Transverse colon (tissue), 4 donors: ENCODE measurements at regions not wholly inside any gene's neighbourhood (a gene's known extent, or its start where the extent isn't known, plus 50 kb on each side); places are given as distances from the start of the nearest gene placed in this dataset.

ENCODE experiments used
- DNase-seq: peaks from one replicate; pipeline ENCODE4 v3.0.0-alpha.2; 2019
- H3K27ac ChIP-seq, 4 donors: fragments of 200-600 bp; sonication (generic); 2 replicates each; pipeline ENCODE4 v1.5.1; 2016 to 2018; ENCODE audit warnings: inconsistent platforms in 4 of 4
- H3K27me3 ChIP-seq: fragments of 200-600 bp; sonication (generic); 2 replicates; pipeline ENCODE4 v1.5.1; 2017; ENCODE audit warnings: inconsistent platforms
- H3K36me3 ChIP-seq, 4 donors: fragments of 200-600 bp; sonication (generic); 2 replicates each; pipeline ENCODE4 v1.5.1; 2017 to 2019; ENCODE audit warnings: inconsistent platforms in 4 of 4
- H3K4me1 ChIP-seq, 4 donors: fragments of 200-600 bp; sonication (generic); 2 replicates each; pipeline ENCODE4 v1.5.1; 2017 to 2020; ENCODE audit warnings: inconsistent platforms in 4 of 4
- H3K4me3 ChIP-seq, 4 donors: fragments of 200-600 bp; sonication (generic); 1 replicate in 1 of 4; 2 replicates in 3 of 4; pipeline versions ENCODE4 v1.5.1 to v1.6.1; 2017 to 2019; ENCODE audit warnings: inconsistent platforms in 4 of 4
- H3K9me3 ChIP-seq, 2 donors: fragments of 200-600 bp; sonication (generic); 2 replicates each; pipeline ENCODE4 v1.5.1; 2017 to 2019; ENCODE audit warnings: inconsistent platforms in 2 of 2
- EP300 ChIP-seq: sonication (generic); formaldehyde crosslinking; IDR thresholded peaks from one replicate; pipeline ENCODE4 v1.6.1; 2017; ENCODE audit warnings: antibody characterized with exemption, low read depth
- POLR2A ChIP-seq: fragments of 450-650 bp; IDR thresholded peaks from one replicate; pipeline ENCODE4 v1.6.1; 2016; ENCODE audit warnings: antibody characterized with exemption, mild to moderate bottlenecking, moderate library complexity
- POLR2AphosphoS5 ChIP-seq, 3 donors: sonication (generic); formaldehyde crosslinking; IDR thresholded peaks; one replicate each; pipeline ENCODE4 v1.6.1; 2016; ENCODE audit warnings: antibody characterized with exemption in 3 of 3
- WGBS, 2 donors: methylation state at CpG; one replicate each; pipeline ENCODE4 v1.1.5; 2018; ENCODE audit warnings: low coverage in 1 of 2; 5-methylcytosine and 5-hydroxymethylcytosine counted together
- in situ Hi-C, 4 donors: fragments of 200-750 bp; cut with MboI; loops; one replicate each; pipeline versions ENCODE4 v1.15.0 to v1.15.1; 2017; ENCODE audit warnings: low sequenced_read_pairs in 3 of 4, low pct_ligation_motif_present in 1 of 4, low pct_unique_long_range_greater_than_20kb in 1 of 4
- intact Hi-C: fragments of 100-400 bp; cut with DNase I; formaldehyde crosslinking; loops from one replicate; pipeline ENCODE4 v1.15.1; 2023; ENCODE audit warnings: low total_unique reads
- TF ChIP-seq, protein P1 (sequence below), 5 experiments: fragments of 200-600 bp in 3 of 5; fragments of 450-650 bp in 2 of 5; sonication (generic) in 3 of 5; IDR thresholded peaks; 1 replicate in 2 of 5; 2 replicates in 3 of 5; pipeline ENCODE4 v1.5.1; 2016 to 2017; ENCODE audit warnings: antibody characterized with exemption in 5 of 5, inconsistent platforms in 3 of 5, mild to moderate bottlenecking in 2 of 5, moderate library complexity in 1 of 5

- H3K4me3 ChIP-seq, result no peak overlapping the region
- H3K9me3 ChIP-seq, result no peaks in the 10 kb centered on the region
- H3K4me1 ChIP-seq, result no peaks in the 10 kb centered on the region
- TF ChIP-seq, protein P1, sequence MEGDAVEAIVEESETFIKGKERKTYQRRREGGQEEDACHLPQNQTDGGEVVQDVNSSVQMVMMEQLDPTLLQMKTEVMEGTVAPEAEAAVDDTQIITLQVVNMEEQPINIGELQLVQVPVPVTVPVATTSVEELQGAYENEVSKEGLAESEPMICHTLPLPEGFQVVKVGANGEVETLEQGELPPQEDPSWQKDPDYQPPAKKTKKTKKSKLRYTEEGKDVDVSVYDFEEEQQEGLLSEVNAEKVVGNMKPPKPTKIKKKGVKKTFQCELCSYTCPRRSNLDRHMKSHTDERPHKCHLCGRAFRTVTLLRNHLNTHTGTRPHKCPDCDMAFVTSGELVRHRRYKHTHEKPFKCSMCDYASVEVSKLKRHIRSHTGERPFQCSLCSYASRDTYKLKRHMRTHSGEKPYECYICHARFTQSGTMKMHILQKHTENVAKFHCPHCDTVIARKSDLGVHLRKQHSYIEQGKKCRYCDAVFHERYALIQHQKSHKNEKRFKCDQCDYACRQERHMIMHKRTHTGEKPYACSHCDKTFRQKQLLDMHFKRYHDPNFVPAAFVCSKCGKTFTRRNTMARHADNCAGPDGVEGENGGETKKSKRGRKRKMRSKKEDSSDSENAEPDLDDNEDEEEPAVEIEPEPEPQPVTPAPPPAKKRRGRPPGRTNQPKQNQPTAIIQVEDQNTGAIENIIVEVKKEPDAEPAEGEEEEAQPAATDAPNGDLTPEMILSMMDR (IDR thresholded peaks at IDR 0.05), result no peak
- no peak for TF ChIP-seq POLR2AphosphoS5 (IDR thresholded peaks at IDR 0.05)
- TF ChIP-seq EP300, result no peak
- no peak for TF ChIP-seq POLR2A
- no peak for DNase-seq
- no peaks in the 10 kb centered on the region for H3K36me3 ChIP-seq
- WGBS, 2 donors, result 79% methylated on average over 8 of the region's 8 CpGs; no CpG with 5 or more reads in 1 of the 2 donors
- H3K27ac ChIP-seq, result no peak overlapping the region
- in situ Hi-C loops, result no loop called here
- intact Hi-C loops, result no loop called here
- no peaks in the 10 kb centered on the region for H3K27me3 ChIP-seq
Measured at GRCh38 chr2:126827371-126827770, 71.3 kb upstream of the TEX51 start.

DNA sequence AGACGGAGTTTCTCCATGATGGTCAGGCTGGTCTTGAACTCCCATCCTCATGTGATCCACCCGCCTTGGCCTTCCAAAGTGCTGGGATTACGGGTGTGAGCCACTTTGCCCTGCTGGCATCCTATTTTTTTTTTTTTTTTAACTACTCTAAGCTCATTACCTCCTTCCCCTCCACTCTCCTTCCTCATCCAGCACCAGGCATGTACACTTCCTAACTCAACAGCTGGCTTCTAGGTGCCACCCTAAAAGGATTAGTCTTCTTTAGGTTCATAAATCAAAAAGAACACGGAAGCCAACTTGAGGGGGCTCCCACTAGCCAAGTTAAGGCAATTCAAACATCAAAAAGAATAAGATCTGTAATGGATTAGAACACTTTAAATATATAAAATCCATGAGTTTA is 70.6 kb upstream of the TEX51 start:
- Histone ChIP-seq H3K27me3 (no peaks in the 10 kb centered on the region), H3K9me3 (no peaks in the 10 kb centered on the region), H3K36me3 (no peaks in the 10 kb centered on the region), H3K4me1 (no peaks in the 10 kb centered on the region), H3K4me3 (no peak overlapping the region), H3K27ac (no peak overlapping the region)
- intact Hi-C loops, result no loop called here
- in situ Hi-C loops, result no loop called here
- 75 to 92% methylated on average over 1 to 4 of the region's 4 CpGs for WGBS, 2 donors
- no peak for DNase-seq
- TF ChIP-seq EP300 (no peak), POLR2AphosphoS5 (IDR thresholded peaks at IDR 0.05) (no peak), POLR2A (no peak)
- TF ChIP-seq, protein P1 (IDR thresholded peaks at IDR 0.05), result no peak

DNA sequence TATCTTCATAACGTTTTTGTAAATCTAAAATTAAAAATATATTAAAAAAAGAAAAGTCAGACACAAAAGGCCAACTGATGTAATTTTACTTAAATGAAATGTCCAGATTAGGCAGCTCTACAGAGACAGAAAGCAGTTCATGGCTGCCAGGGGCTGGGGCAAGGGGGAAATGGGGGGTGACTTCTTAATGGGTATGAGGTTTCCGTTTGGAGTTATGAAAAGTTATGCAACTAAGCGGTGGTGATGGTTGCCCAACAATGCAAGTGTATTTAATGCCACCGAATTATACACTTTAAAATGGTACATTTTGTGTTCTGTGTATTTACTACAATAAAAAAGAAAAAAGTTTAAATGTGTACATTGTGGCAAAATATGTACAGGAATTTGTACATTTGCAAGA is 70.2 kb upstream of the TEX51 start:
- intact Hi-C loops, result no loop called here
- DNase-seq, result no peak
- TF ChIP-seq EP300, result no peak
- TF ChIP-seq, protein P1 (IDR thresholded peaks at IDR 0.05), result no peak
- no peak for TF ChIP-seq POLR2AphosphoS5 (IDR thresholded peaks at IDR 0.05)
- no peak for TF ChIP-seq POLR2A
- Histone ChIP-seq H3K4me3 (no peak overlapping the region), H3K27ac (no peak overlapping the region), H3K4me1 (no peaks in the 10 kb centered on the region), H3K36me3 (no peaks in the 10 kb centered on the region), H3K27me3 (no peaks in the 10 kb centered on the region), H3K9me3 (no peaks in the 10 kb centered on the region)
- WGBS, 2 donors, result 74 to 77% methylated on average over 4 of the region's 4 CpGs
- in situ Hi-C loops, result no loop called here

DNA sequence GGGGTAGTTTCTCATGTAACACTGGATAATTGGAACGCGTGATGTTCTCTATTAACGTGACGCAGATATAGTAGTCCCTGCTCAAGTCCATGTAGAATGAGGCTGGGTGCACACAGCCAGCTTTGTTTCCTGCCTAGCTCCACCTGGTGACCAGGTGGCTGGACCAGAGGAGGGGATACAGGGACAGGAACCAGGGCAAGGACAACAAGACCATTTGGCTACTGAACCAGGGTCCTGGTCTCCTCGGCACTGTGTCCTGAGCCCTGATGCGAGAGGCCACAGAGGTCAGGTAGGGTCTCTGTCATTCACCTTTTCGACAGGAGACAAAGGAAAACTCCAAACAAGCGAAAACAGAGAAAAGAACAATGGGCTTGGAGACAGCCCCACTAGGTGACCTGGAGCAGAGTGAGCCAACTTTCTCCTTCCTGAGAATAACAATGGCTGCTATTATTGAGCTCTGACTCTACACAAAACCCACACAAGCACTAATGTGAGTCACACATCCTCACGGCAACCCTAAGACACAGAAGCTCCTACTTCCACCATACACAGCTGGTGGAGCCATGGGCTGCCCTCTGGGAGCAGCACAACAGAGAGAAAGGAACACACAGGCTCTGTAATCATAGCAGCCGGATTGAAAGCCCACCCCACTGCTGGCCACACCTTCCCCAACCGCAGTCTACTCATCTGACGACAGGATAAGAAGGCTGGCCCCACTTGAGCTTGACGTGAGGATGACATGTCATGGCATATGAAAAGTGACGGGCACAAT is 67.3 kb upstream of the TEX51 start:
- Histone ChIP-seq H3K4me1 (no peaks in the 10 kb centered on the region), H3K4me3 (no peak overlapping the region), H3K27ac (no peak overlapping the region), H3K36me3 (no peaks in the 10 kb centered on the region), H3K27me3 (no peaks in the 10 kb centered on the region), H3K9me3 (no peaks in the 10 kb centered on the region)
- DNase-seq, result no peak
- WGBS, 2 donors, result 66 to 78% methylated on average over 6 to 14 of the region's 14 CpGs
- intact Hi-C loops, result no loop called here
- TF ChIP-seq POLR2AphosphoS5 (IDR thresholded peaks at IDR 0.05) (no peak), POLR2A (no peak), EP300 (no peak)
- TF ChIP-seq, protein P1 (IDR thresholded peaks at IDR 0.05), result no peak
- in situ Hi-C loops, result no loop called here
